ENCODE measurements at regions not wholly inside any gene's neighbourhood (a gene's known extent, or its start where the extent isn't known, plus 50 kb on each side); places are given as distances from the start of the nearest gene placed in this dataset.

- TF ChIP-seq CTCF (IDR thresholded peaks at IDR 0.05; ENCODE audit: low read depth, low read length) (no peak), POLR2A (IDR thresholded peaks at IDR 0.05; ENCODE audit: extremely low read depth, insufficient read length) (no peak), MYC (IDR thresholded peaks at IDR 0.05; ENCODE audit: low read depth, low read length) (no peak)
- TF ChIP-seq, protein P1, sequence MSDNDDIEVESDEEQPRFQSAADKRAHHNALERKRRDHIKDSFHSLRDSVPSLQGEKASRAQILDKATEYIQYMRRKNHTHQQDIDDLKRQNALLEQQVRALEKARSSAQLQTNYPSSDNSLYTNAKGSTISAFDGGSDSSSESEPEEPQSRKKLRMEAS (IDR thresholded peaks at IDR 0.05; ENCODE audit: low read depth, low read length) = no peak
Measured at GRCh38 chr17:73713136-73713535, 68.9 kb upstream of the SDK2 start.
